HepG2 (cell line): ENCODE measurements at regions not wholly inside any gene's neighbourhood (a gene's known extent, or its start where the extent isn't known, plus 50 kb on each side); places are given as distances from the start of the nearest gene placed in this dataset.

Source experiments
- ATAC-seq: fragments of 200-7000 bp; cut with Tn5 transposase; 3 replicates; pipeline ENCODE4 v1.9.1; 2020; ENCODE audit warnings: mild to moderate bottlenecking, moderate library complexity
- BruUV-seq: library from RNA; stranded (reverse); fragments of 400-500 nt; replicated peaks from 2 replicates; lab custom pipeline; 2021; lab: Mats Ljungman, UMichigan
- CTCF ChIA-PET: fragments of 300-600 bp; formaldehyde crosslinking; extraction: SDS; loops from one replicate; lab custom pipeline; 2021; ENCODE audit warnings: low total read pairs, inconsistent platforms, low intra/inter-chr PET ratio; lab: Yijun Ruan, JAX
- POLR2A ChIA-PET: fragments of 350-600 bp; sonication (Branson Sonifier 250); formaldehyde crosslinking; loops from one replicate; lab custom pipeline; 2020; ENCODE audit warnings: antibody characterized with exemption, inconsistent platforms; lab: Yijun Ruan, JAX
- DNase-seq: peaks from one replicate; pipeline ENCODE4 v3.0.0-alpha.2; 2015; ENCODE audit warnings: low spot score
- FAIRE-seq: peaks from 3 replicates; lab custom pipeline; 2011; peaks lifted over from hg19 to GRCh38; lab: Jason Lieb, UNC
- H2AFZ ChIP-seq: one replicate; pipeline ENCODE4 v1.6.1; 2011; ENCODE audit warnings: low read length, inconsistent platforms
- H3K27ac ChIP-seq: fragments of 300-600 bp; 3 replicates; pipeline ENCODE4 v1.8.0; 2011; ENCODE audit warnings: mixed run types, mild to moderate bottlenecking, mixed read lengths, low read length, inconsistent platforms; ENCODE audit not compliant: insufficient read depth; ENCODE audit errors: extremely low read length
- H3K27me3 ChIP-seq, 2 experiments: fragments of 200-600 bp in 1 of 2; 2 replicates in 1 of 2; 3 replicates in 1 of 2; pipeline versions ENCODE4 v1.6.0 to v1.8.0; 2011; ENCODE audit warnings: low read length in 2 of 2, mild to moderate bottlenecking in 2 of 2, moderate library complexity in 2 of 2, inconsistent platforms in 1 of 2; ENCODE audit not compliant: insufficient read depth in 2 of 2, control insufficient read depth in 1 of 2
- H3K36me3 ChIP-seq, 2 experiments: fragments of 200-600 bp in 1 of 2; replicated peaks in 1 of 2; 2 replicates in 1 of 2; 3 replicates in 1 of 2; pipeline versions ENCODE4 v1.5.1 to v1.8.0; 2011; ENCODE audit warnings: low read length in 2 of 2, inconsistent platforms in 1 of 2; ENCODE audit not compliant: insufficient read depth in 2 of 2, control insufficient read depth in 1 of 2
- H3K4me1 ChIP-seq: 2 replicates; pipeline ENCODE4 v1.5.1; 2012; ENCODE audit warnings: low read length, inconsistent platforms; ENCODE audit not compliant: insufficient read depth
- H3K4me2 ChIP-seq: 2 replicates; pipeline ENCODE4 v1.6.0; 2011; ENCODE audit warnings: low read depth, low read length, inconsistent platforms
- H3K4me3 ChIP-seq, 3 experiments: fragments of 200-600 bp in 1 of 3; sonication (generic), shearing (Covaris generic) in 1 of 3; replicated peaks in 1 of 3; 2 replicates each; pipeline ENCODE4 v1.5.1; 2011 to 2016; ENCODE audit warnings: low read length in 3 of 3, inconsistent platforms in 2 of 3, low read depth in 2 of 3, mild to moderate bottlenecking in 2 of 3, control low read depth in 1 of 3, mixed read lengths in 1 of 3; ENCODE audit not compliant: insufficient read depth in 1 of 3
- H3K79me2 ChIP-seq: one replicate; pipeline ENCODE4 v1.6.1; 2011; ENCODE audit warnings: low read length, inconsistent platforms; ENCODE audit not compliant: insufficient read depth
- H3K9ac ChIP-seq: 2 replicates; pipeline ENCODE4 v1.6.0; 2011; ENCODE audit warnings: mild to moderate bottlenecking, low read depth, low read length, inconsistent platforms; ENCODE audit not compliant: insufficient read depth
- H3K9me3 ChIP-seq: 2 replicates; pipeline ENCODE4 v1.5.1; 2012; ENCODE audit warnings: mild to moderate bottlenecking, low read length
- H4K20me1 ChIP-seq: 2 replicates; pipeline ENCODE4 v1.6.0; 2011; ENCODE audit warnings: inconsistent platforms, mild to moderate bottlenecking, low read length, moderate library complexity; ENCODE audit not compliant: insufficient read depth
- DZIP1 ChIP-seq: sonication (generic); formaldehyde crosslinking; IDR thresholded peaks from 2 replicates; pipeline ENCODE4 v1.5.0; 2020; ENCODE audit warnings: mild to moderate bottlenecking, missing genetic modification reagents
- SNAI1 ChIP-seq: sonication (generic); formaldehyde crosslinking; IDR thresholded peaks from 2 replicates; pipeline ENCODE4 v1.5.0; 2020; ENCODE audit warnings: mild to moderate bottlenecking, missing genetic modification reagents, borderline replicate concordance
- STAT6 ChIP-seq: sonication (generic); formaldehyde crosslinking; IDR thresholded peaks from 2 replicates; pipeline ENCODE4 v1.4.0; 2020; ENCODE audit warnings: missing genetic modification reagents, mild to moderate bottlenecking, borderline replicate concordance
- ZFP41 ChIP-seq: sonication (generic); formaldehyde crosslinking; IDR thresholded peaks from 2 replicates; pipeline ENCODE4 v1.4.0; 2020; ENCODE audit warnings: mild to moderate bottlenecking, missing genetic modification reagents, borderline replicate concordance
- ZNF253 ChIP-seq: sonication (generic); formaldehyde crosslinking; IDR thresholded peaks from 2 replicates; pipeline ENCODE4 v1.8.0; 2022; ENCODE audit warnings: mild to moderate bottlenecking, missing genetic modification reagents, borderline replicate concordance
- WGBS: methylation state at CpG from one replicate; pipeline ENCODE4 v1.1.6; 2017; ENCODE audit warnings: low lambda C conversion rate; 5-methylcytosine and 5-hydroxymethylcytosine counted together
- in situ Hi-C: cut with HindIII; loops from 2 replicates; pipeline ENCODE4 v1.10.0; 2017; ENCODE audit warnings: low pct_unique_long_range_greater_than_20kb; ENCODE audit not compliant: extremely low pct_ligation_motif_present
- intact Hi-C: fragments of 100-400 bp; cut with micrococcal nuclease; formaldehyde crosslinking; loops from one replicate; pipeline ENCODE4 v1.10.0; 2022; ENCODE audit not compliant: unreplicated experiment

- DNase-seq (no peak), ATAC-seq (no peak), FAIRE-seq (no peak)
- Histone ChIP-seq H2AFZ (no peak overlapping the region), H3K27me3 (no peaks in the 10 kb centered on the region), H3K9ac (no peak overlapping the region), H3K9me3 (no peaks in the 10 kb centered on the region), H3K4me3 (no peak overlapping the region), H3K79me2 (no peaks in the 10 kb centered on the region), H3K27ac (no peak overlapping the region), H4K20me1 (no peaks in the 10 kb centered on the region), H3K36me3 (no peaks in the 10 kb centered on the region), H3K4me2 (no peak overlapping the region), H3K4me1 (no peaks in the 10 kb centered on the region)
- ChIA-PET POLR2A (no interaction called here), CTCF (no interaction called here)
- intact Hi-C loops = no loop called here
- WGBS = 9% methylated on average over 3 of the region's 3 CpGs
- BruUV-seq = no TSS peak
- TF ChIP-seq ZFP41 (CRISPR knock-in tag) (no peak), DZIP1 (CRISPR knock-in tag) (no peak), SNAI1 (CRISPR knock-in tag) (no peak), STAT6 (no peak), ZNF253 (CRISPR knock-in tag) (no peak)
- in situ Hi-C loops = no loop called here
Measured at GRCh38 chr6:82441047-82441855, 77.6 kb downstream of the TPBG start.
